ENCODE measurements at regions not wholly inside any gene's neighbourhood (a gene's known extent, or its start where the extent isn't known, plus 50 kb on each side); places are given as distances from the start of the nearest gene placed in this dataset.
"Not testable (repeated sequence)": the region's sequence is repeated elsewhere in the genome, so short reads cannot be mapped to it uniquely, and the experiment has no call there.

- DNase-seq = peak in 1 of 2 donors; percentile 8
These were observed 97.3 kb upstream of the WIPF3 start for GRCh38 chr7:29709002-29709401.

GRCh38 chr7:29723127-29723526, 83.2 kb upstream of the WIPF3 start:
- DNase-seq = not testable (repeated sequence)

GRCh38 chr7:29723599-29723998, 82.7 kb upstream of the WIPF3 start:
- no peak for DNase-seq

GRCh38 chr7:29729534-29730165, 76.7 kb upstream of the WIPF3 start:
- not testable (repeated sequence) for DNase-seq

GRCh38 chr7:29734246-29734731, 72.0 kb upstream of the WIPF3 start:
- no peak for DNase-seq

DNA sequence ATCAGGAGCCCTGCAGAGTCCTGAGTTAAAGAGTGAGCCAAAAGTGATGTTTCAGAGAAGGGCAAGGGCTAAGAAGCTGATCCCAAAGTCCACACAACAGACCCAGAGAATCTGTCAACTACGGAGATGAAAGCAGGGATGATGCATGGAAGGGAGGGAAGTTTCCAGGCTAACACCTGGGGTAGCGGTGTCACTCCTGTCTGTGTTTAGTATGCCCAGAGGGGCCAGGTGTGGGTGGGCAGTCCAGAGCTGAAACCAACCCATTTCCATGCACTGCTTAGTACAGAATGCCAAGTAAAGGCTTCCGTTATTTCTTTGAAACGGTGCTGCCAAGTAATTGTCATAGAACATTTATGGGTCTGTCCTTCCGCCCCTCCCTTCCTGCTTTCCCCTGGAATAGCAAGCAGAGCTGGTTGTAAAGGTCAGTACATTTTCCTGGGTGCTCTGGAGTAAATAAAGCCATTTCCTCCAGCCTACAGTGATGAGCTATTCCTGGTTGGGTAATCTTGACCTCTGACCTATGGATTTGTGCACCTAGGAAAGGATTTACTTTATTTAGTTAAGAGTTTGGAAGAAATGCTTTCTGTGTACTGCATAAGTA, 58.6 kb upstream of the WIPF3 start:
- DNase-seq = not testable (repeated sequence)

DNA sequence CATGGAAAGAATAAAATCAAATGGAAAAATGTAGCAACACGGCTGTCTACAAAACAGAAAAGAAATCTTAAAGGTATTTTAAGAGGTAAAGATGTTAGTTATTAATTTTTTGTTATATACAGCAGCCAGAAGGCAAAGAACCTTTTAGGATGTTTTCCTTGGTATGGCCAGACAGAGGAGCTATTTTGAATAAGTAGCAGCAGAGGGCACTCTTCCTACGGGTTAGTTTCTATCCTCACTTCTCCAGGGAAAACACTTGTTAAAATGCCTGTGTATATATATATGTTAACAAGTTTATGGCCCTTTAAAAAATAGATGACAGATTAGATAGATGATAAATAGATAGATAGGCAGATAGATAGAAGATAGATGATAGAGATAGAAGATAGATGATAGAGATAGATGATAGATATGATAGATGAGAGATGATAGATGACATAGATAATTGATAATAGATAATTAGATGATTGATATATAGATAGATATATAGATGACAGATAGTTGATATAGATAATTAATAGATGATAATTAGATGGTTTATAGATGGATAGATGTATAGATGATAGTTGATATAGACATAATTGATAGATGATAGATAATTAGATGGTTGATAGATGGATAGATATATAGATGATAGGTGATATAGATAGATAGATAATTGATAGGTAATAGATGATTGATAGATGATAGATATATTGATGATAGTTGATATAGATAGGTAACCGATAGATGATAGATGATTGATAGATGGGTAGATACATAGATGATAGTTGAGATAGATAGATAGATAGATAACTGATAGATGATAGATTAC, 57.8 kb upstream of the WIPF3 start:
- DNase-seq = peak in 1 of 2 donors; percentile 80

DNA sequence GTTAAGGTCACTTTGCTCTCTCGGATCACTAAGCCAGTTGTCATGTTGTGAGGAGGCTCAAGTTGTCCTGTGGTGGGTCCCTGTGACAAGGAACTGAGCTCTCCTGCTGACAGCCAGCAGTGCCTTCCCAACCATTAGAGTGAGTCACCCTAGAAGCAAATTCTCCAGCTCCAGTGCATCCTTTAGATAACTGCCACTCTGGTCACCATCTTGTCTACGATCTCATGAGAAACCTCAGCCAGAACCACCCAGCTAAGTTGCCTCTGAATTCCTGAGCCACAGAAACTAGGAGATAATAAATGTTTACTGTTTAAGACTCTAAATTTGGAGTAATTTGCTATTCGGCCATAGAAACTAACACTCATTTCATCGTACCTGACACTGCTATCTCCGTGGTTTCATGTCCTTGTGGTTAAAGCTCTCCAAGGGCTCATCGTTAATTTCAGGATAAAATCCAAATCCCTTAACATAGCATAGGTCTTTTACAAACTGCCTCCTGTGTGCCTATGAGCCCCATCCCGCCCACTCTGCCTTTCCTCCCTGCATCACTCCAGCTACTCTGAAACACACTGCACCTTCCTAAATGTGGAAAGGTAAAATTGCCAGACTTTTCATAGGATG, 56.5 kb upstream of the WIPF3 start:
- peak in 1 of 2 donors; percentile 12 for DNase-seq

DNA sequence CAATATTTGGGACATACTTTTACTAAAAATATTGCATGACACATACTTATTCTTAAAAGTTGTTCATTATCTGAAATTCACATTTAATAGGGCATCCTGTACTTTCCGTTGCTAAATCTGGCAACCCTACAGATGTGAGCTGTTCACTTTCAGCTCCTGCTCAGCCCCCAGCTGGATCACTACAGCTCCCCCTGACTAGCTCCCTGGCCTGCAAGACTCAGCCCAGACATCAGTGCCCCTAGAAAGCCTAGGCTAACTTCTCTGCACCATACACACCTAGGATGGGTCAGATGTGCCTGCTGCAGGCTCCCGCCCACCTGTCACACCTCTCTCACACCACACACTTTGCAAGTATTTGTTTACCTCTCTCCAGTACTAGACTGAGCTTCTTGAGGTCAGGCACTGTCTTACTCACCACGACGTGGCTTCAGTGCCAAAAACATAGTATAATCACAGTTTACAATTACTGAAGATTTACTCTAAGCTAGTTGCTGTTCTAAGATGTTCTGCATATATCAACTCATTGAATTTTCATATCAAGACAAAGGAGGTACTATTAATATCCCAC, 55.9 kb upstream of the WIPF3 start:
- not testable (repeated sequence) for DNase-seq

DNA sequence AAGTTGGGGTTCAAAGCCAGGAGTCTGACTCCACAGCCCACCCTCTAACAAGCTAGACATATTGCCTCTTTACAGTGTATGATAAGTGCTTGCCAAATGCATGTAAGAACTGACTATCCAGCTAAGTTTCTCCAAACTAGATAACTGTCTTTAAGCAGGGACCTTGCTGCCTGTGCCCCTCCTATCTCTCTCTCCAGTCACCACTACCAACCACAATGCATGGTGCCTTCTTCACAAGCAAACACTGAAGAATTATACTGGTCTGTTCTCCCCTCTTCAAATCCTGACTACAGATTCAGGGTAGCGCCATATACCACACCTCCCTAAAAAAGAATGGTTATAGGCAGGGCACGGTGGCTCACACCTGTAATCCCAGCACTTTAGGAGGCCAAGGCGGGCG, 55.3 kb upstream of the WIPF3 start:
- not testable (repeated sequence) for DNase-seq

DNA sequence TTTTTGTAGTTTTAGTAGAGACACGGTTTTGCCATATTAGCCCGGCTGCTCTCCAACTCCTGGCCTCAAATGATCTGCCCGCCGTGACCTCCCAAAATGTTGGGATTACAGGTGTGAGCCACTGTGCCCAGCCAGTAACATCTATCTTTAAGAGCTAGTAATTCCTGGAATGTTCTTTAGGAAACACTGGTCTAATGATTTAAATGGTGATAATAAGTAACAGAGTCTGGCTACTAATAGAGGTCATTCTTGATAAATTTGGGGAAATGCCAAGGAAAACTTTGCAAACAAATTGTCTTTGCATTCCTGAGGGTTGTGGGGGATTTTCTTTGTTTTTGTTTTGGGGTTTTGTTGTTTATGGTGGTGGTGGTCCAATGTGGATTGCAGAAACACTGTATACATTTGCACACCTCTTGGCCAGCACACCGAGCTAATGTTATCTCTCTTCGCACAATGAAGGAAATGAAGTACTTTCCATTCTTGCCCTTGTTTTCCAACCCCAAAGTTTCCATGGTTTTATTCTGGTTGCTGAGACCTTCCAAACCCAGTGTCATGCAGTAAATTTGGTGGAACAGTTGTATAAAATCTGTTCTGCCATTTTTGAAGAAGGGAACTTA, 51.3 kb upstream of the WIPF3 start:
- no peak for DNase-seq

All from hippocampal formation (tissue), 2 donors.